B cell (primary cell): ENCODE measurements at regions not wholly inside any gene's neighbourhood (a gene's known extent, or its start where the extent isn't known, plus 50 kb on each side); places are given as distances from the start of the nearest gene placed in this dataset.

ENCODE experiments used
- EZH2 ChIP-seq: IDR thresholded peaks from 2 replicates; pipeline ENCODE4 v1.6.1; 2012; ENCODE audit warnings: borderline replicate concordance, low read depth, mild to moderate bottlenecking, moderate library complexity, low read length; ENCODE audit not compliant: insufficient read depth, poor library complexity, severe bottlenecking
- TF ChIP-seq, protein P1 (sequence below): fragments of 200-600 bp; IDR thresholded peaks from one replicate; pipeline ENCODE4 v1.8.0; 2022; ENCODE audit warnings: antibody characterized with exemption, mild to moderate bottlenecking

DNA sequence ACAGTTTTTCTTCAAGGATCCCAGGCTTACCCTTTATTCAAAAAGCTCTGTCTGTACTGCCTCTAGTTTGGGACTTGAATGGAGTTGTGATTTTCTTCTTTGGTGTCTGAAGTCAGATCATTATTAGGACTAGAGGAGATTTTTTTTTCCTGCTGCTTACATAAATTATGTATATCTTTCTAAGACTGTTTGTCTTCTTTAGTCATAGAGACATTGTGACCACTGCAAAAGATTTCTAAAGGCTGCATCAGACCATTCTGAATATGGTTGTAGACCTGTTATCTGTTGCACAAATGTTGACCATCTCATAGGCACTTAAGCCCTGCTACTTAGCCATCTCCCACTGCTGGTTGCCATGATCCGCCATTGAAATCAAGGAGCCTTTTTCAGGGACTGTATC is 238.5 kb upstream of the SMARCA2 start:
- TF ChIP-seq, protein P1, sequence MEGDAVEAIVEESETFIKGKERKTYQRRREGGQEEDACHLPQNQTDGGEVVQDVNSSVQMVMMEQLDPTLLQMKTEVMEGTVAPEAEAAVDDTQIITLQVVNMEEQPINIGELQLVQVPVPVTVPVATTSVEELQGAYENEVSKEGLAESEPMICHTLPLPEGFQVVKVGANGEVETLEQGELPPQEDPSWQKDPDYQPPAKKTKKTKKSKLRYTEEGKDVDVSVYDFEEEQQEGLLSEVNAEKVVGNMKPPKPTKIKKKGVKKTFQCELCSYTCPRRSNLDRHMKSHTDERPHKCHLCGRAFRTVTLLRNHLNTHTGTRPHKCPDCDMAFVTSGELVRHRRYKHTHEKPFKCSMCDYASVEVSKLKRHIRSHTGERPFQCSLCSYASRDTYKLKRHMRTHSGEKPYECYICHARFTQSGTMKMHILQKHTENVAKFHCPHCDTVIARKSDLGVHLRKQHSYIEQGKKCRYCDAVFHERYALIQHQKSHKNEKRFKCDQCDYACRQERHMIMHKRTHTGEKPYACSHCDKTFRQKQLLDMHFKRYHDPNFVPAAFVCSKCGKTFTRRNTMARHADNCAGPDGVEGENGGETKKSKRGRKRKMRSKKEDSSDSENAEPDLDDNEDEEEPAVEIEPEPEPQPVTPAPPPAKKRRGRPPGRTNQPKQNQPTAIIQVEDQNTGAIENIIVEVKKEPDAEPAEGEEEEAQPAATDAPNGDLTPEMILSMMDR: no peak
- no peak for TF ChIP-seq EZH2
